UCSD-AML1 (cell line): ENCODE measurements at regions not wholly inside any gene's neighbourhood (a gene's known extent, or its start where the extent isn't known, plus 50 kb on each side); places are given as distances from the start of the nearest gene placed in this dataset.

Source experiments
- DNase-seq: peaks from one replicate; lab custom pipeline; 2025; ENCODE audit not compliant: unreplicated experiment; lab: John Stamatoyannopoulos, UW

- no peak for DNase-seq
Measured at GRCh38 chr2:47620770-47621437, 50.1 kb upstream of the KCNK12 start.
